Esophagus muscularis mucosa (tissue), 3 donors: ENCODE measurements at regions not wholly inside any gene's neighbourhood (a gene's known extent, or its start where the extent isn't known, plus 50 kb on each side); places are given as distances from the start of the nearest gene placed in this dataset.

Experiments used
- POLR2A ChIP-seq: fragments of 450-650 bp; IDR thresholded peaks from one replicate; pipeline ENCODE4 v1.6.1; 2017; ENCODE audit warnings: antibody characterized with exemption, moderate library complexity, mild to moderate bottlenecking, low read depth
- POLR2AphosphoS5 ChIP-seq, 2 donors: sonication (generic); formaldehyde crosslinking; IDR thresholded peaks; one replicate each; pipeline ENCODE4 v1.6.1; 2017; ENCODE audit warnings: antibody characterized with exemption in 2 of 2
- TF ChIP-seq, protein P1 (sequence below), 3 experiments: fragments of 200-600 bp in 2 of 3; fragments of 450-650 bp in 1 of 3; sonication (generic) in 2 of 3; IDR thresholded peaks; one replicate each; pipeline ENCODE4 v1.5.1; 2017 to 2019; ENCODE audit warnings: antibody characterized with exemption in 3 of 3, mild to moderate bottlenecking in 2 of 3, moderate library complexity in 1 of 3

DNA sequence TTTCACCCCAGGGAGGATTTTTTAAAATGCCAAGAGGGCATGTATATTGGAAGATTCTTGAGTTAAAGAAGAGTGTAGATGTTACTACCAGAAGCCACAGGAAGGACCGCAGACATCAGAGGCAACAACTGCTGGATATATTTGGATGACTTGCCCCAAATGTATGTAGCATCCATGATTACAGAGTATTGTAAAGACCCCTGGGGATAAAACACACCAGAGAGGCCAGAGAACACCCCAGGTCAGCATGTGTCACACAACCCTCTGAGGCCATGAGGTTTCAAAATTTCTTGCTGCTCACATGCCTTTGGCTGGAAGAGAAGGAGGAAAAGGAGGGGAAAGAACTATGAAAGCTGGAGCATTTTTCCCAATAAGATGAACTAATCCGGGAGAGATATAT lies 108.0 kb upstream of the LSM8 start:
- TF ChIP-seq, protein P1, sequence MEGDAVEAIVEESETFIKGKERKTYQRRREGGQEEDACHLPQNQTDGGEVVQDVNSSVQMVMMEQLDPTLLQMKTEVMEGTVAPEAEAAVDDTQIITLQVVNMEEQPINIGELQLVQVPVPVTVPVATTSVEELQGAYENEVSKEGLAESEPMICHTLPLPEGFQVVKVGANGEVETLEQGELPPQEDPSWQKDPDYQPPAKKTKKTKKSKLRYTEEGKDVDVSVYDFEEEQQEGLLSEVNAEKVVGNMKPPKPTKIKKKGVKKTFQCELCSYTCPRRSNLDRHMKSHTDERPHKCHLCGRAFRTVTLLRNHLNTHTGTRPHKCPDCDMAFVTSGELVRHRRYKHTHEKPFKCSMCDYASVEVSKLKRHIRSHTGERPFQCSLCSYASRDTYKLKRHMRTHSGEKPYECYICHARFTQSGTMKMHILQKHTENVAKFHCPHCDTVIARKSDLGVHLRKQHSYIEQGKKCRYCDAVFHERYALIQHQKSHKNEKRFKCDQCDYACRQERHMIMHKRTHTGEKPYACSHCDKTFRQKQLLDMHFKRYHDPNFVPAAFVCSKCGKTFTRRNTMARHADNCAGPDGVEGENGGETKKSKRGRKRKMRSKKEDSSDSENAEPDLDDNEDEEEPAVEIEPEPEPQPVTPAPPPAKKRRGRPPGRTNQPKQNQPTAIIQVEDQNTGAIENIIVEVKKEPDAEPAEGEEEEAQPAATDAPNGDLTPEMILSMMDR (IDR thresholded peaks at IDR 0.05), result no peak
- TF ChIP-seq POLR2A (no peak), POLR2AphosphoS5 (IDR thresholded peaks at IDR 0.05) (no peak)
